HepG2 (cell line): ENCODE measurements at regions not wholly inside any gene's neighbourhood (a gene's known extent, or its start where the extent isn't known, plus 50 kb on each side); places are given as distances from the start of the nearest gene placed in this dataset.

ENCODE experiments used
- ATM ChIP-seq: fragments of 450-650 bp; IDR thresholded peaks from 2 replicates; pipeline ENCODE4 v1.7.1; 2017; ENCODE audit warnings: mild to moderate bottlenecking, borderline replicate concordance
- HIVEP1 ChIP-seq: sonication (generic); formaldehyde crosslinking; IDR thresholded peaks from 2 replicates; pipeline ENCODE4 v1.4.0; 2020; ENCODE audit warnings: mild to moderate bottlenecking, missing genetic modification reagents
- HNRNPL ChIP-seq: fragments of 200-400 bp; formaldehyde crosslinking; IDR thresholded peaks from 2 replicates; pipeline ENCODE4 v1.6.1; 2017; ENCODE audit warnings: mild to moderate bottlenecking, low read depth, low read length
- MTF2 ChIP-seq: sonication (generic); formaldehyde crosslinking; IDR thresholded peaks from 2 replicates; pipeline ENCODE4 v1.5.0; 2020; ENCODE audit warnings: missing genetic modification reagents, borderline replicate concordance
- RBM39 ChIP-seq: fragments of 200-400 bp; formaldehyde crosslinking; IDR thresholded peaks from one replicate; pipeline ENCODE4 v1.6.1; 2018; ENCODE audit warnings: antibody characterized with exemption, mild to moderate bottlenecking, low read depth, low read length; ENCODE audit not compliant: poor library complexity, severe bottlenecking
- SUZ12 ChIP-seq: fragments of 150-350 bp; IDR thresholded peaks from 2 replicates; pipeline ENCODE4 v1.6.1; 2014; ENCODE audit warnings: low read depth, low read length
- ZMAT3 ChIP-seq: sonication (generic); formaldehyde crosslinking; conservative IDR thresholded peaks from 2 replicates; pipeline ENCODE4 v1.7.0; 2021; ENCODE audit warnings: missing genetic modification reagents
- ZNF839 ChIP-seq: sonication (generic); formaldehyde crosslinking; IDR thresholded peaks from 2 replicates; pipeline ENCODE4 v1.4.0; 2020; ENCODE audit warnings: missing genetic modification reagents, mild to moderate bottlenecking, borderline replicate concordance
- TF ChIP-seq, protein P1 (sequence below): sonication (generic); formaldehyde crosslinking; IDR thresholded peaks from 2 replicates; pipeline ENCODE4 v1.4.0; 2020; ENCODE audit warnings: missing genetic modification reagents
- TF ChIP-seq, protein P2 (sequence below), 2 experiments: sonication (generic) in 1 of 2; formaldehyde crosslinking in 1 of 2; IDR thresholded peaks; 2 replicates each; pipeline versions ENCODE4 v1.4.0 to v1.6.1; 2018 to 2020; ENCODE audit warnings: missing genetic modification reagents in 2 of 2, borderline replicate concordance in 1 of 2, low read depth in 1 of 2, mild to moderate bottlenecking in 1 of 2, missing biosample characterization in 1 of 2
- TF ChIP-seq, protein P3 (sequence below): sonication (generic); formaldehyde crosslinking; conservative IDR thresholded peaks from 2 replicates; pipeline ENCODE4 v1.4.0; 2020; ENCODE audit warnings: missing genetic modification reagents

DNA sequence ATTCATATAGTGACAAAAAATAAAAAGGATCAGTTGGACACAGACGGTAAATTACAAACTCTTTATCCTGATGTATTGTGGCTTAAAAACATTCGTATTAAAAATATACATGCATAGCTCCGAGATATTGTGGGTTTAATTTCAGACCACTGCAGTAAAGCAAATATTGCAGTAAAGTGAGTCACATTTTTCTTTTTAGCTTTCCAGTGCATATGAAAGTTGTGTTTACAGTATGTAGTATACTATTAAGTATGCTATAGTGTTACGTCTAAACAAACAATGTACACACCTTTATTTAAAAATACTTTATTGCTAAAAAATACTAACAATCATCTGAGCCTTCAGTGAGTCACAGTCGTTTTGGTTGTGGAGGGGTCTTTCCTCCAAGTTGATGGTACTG is 551.8 kb downstream of the CETN3 start (continued):
- TF ChIP-seq, protein P1, sequence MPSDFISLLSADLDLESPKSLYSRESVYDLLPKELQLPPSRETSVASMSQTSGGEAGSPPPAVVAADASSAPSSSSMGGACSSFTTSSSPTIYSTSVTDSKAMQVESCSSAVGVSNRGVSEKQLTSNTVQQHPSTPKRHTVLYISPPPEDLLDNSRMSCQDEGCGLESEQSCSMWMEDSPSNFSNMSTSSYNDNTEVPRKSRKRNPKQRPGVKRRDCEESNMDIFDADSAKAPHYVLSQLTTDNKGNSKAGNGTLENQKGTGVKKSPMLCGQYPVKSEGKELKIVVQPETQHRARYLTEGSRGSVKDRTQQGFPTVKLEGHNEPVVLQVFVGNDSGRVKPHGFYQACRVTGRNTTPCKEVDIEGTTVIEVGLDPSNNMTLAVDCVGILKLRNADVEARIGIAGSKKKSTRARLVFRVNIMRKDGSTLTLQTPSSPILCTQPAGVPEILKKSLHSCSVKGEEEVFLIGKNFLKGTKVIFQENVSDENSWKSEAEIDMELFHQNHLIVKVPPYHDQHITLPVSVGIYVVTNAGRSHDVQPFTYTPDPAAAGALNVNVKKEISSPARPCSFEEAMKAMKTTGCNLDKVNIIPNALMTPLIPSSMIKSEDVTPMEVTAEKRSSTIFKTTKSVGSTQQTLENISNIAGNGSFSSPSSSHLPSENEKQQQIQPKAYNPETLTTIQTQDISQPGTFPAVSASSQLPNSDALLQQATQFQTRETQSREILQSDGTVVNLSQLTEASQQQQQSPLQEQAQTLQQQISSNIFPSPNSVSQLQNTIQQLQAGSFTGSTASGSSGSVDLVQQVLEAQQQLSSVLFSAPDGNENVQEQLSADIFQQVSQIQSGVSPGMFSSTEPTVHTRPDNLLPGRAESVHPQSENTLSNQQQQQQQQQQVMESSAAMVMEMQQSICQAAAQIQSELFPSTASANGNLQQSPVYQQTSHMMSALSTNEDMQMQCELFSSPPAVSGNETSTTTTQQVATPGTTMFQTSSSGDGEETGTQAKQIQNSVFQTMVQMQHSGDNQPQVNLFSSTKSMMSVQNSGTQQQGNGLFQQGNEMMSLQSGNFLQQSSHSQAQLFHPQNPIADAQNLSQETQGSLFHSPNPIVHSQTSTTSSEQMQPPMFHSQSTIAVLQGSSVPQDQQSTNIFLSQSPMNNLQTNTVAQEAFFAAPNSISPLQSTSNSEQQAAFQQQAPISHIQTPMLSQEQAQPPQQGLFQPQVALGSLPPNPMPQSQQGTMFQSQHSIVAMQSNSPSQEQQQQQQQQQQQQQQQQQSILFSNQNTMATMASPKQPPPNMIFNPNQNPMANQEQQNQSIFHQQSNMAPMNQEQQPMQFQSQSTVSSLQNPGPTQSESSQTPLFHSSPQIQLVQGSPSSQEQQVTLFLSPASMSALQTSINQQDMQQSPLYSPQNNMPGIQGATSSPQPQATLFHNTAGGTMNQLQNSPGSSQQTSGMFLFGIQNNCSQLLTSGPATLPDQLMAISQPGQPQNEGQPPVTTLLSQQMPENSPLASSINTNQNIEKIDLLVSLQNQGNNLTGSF (CRISPR knock-in tag), result no peak
- TF ChIP-seq HNRNPL, result no peak
- no peak for TF ChIP-seq RBM39
- no peak for TF ChIP-seq ZMAT3 (CRISPR knock-in tag)
- TF ChIP-seq, protein P2, sequence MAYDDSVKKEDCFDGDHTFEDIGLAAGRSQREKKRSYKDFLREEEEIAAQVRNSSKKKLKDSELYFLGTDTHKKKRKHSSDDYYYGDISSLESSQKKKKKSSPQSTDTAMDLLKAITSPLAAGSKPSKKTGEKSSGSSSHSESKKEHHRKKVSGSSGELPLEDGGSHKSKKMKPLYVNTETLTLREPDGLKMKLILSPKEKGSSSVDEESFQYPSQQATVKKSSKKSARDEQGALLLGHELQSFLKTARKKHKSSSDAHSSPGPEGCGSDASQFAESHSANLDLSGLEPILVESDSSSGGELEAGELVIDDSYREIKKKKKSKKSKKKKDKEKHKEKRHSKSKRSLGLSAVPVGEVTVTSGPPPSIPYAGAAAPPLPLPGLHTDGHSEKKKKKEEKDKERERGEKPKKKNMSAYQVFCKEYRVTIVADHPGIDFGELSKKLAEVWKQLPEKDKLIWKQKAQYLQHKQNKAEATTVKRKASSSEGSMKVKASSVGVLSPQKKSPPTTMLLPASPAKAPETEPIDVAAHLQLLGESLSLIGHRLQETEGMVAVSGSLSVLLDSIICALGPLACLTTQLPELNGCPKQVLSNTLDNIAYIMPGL (CRISPR knock-in tag; IDR thresholded peaks at IDR 0.05; ENCODE audit: borderline replicate concordance in 1 of 2, low read depth in 1 of 2), result no peak
- TF ChIP-seq HIVEP1 (CRISPR knock-in tag), result no peak
- no peak for TF ChIP-seq ZNF839 (CRISPR knock-in tag)
- TF ChIP-seq, protein P3, sequence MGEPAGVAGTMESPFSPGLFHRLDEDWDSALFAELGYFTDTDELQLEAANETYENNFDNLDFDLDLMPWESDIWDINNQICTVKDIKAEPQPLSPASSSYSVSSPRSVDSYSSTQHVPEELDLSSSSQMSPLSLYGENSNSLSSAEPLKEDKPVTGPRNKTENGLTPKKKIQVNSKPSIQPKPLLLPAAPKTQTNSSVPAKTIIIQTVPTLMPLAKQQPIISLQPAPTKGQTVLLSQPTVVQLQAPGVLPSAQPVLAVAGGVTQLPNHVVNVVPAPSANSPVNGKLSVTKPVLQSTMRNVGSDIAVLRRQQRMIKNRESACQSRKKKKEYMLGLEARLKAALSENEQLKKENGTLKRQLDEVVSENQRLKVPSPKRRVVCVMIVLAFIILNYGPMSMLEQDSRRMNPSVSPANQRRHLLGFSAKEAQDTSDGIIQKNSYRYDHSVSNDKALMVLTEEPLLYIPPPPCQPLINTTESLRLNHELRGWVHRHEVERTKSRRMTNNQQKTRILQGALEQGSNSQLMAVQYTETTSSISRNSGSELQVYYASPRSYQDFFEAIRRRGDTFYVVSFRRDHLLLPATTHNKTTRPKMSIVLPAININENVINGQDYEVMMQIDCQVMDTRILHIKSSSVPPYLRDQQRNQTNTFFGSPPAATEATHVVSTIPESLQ (CRISPR knock-in tag), result no peak
- TF ChIP-seq SUZ12, result no peak
- no peak for TF ChIP-seq ATM
- TF ChIP-seq MTF2 (CRISPR knock-in tag), result no peak
- TF ChIP-seq, all 625 proteins: peak for 0
